Caki2 (cell line): ENCODE measurements at regions not wholly inside any gene's neighbourhood (a gene's known extent, or its start where the extent isn't known, plus 50 kb on each side); places are given as distances from the start of the nearest gene placed in this dataset.
"Not testable (repeated sequence)": the region's sequence is repeated elsewhere in the genome, so short reads cannot be mapped to it uniquely, and the experiment has no call there.

Experiments
- DNase-seq: peaks from one replicate; pipeline ENCODE4 v3.0.0-alpha.2; 2015; ENCODE audit warnings: low read depth
- in situ Hi-C: cut with HindIII; loops from 2 replicates; pipeline ENCODE4 v1.10.0; 2016; ENCODE audit warnings: low sequenced_read_pairs, low pct_unique_long_range_greater_than_20kb, mixed read lengths

DNA sequence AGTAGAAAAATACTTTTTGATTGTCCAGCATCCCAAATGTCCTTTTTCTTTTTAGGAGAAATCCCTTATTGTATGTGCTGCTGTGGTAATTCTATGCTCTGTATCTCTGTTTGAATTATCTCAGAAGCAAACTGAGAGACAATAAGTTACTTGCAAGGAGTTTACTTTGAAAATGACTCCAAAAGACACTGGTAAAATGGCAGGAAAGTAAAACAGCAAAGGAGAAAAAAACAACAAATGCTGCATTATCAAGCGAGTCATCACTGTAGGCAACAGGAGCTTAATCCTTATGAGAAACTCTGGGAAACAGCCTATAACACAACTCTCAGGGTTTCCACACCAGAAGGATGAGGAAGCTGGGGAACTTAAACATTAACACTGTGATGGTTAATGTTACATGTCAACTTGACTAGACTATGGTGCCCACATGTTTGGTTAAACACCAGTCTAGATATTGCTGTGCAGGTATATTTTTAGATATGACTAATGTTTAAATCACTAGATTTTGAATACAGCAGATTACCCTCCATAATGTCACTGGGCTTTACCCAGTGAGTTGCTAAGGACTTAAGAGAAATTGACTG, 92.6 kb upstream of the GAS1 start:
- in situ Hi-C loops, result no loop called here
- peak; percentile 10 for DNase-seq

DNA sequence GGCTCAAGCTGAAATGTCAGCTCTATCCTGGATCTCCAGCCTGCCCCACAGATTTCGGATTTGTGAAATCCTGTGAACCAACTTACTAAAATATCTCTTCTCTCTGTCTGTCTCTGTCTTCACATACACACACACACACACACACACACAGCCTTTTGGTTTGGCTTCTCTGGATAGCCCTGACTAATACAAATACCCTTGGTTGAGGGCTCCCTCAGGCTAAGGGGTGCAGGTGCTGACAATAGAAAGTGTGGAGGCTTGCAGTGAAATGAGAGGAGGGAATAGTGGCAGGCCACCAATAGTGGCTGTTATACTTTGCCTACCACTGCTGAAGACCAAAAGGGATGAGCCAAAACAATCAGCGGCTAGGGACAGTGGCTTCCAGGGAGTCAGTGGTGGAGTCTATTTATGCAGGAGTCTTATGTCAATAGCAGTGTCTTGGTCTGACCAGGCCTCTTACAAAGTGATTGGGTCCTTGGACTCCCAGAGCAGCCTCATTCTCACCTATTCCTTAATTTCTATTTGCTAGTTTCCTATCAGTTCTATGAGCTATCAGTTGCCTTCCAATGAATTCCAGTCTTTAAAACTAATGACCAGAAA, 93.2 kb upstream of the GAS1 start:
- in situ Hi-C loops, result no loop called here
- DNase-seq, result no peak

DNA sequence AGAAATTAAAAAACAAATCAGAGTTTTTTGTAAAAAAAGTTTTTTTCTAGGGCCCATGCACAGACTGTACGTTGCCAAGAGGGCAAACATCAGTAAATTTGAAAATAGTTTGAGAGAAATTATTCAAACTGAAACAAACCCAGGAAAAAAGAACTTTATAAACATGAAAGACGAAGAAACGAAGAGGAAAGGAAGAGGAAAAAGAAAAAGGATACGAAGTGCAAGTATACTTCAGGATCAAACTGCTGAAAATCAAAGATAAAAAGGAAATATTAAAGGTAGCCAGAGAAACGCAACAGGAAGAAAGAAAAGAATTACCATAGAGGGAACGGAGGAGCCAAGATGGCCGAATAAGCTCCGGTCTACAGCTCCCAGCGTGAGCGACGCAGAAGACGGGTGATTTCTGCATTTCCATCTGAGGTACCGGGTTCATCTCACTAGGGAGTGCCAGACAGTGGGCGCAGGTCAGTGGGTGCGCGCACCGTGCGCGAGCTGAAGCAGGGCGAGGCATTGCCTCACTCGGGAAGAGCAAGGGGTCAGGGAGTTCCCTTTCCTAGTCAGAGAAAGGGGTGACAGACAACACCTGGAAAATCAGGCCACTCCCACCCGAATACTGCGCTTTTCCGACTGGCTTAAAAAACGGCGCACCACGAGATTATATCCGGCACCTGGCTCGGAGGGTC, 94.4 kb upstream of the GAS1 start:
- in situ Hi-C loops, DNase-seq: not testable (repeated sequence)

DNA sequence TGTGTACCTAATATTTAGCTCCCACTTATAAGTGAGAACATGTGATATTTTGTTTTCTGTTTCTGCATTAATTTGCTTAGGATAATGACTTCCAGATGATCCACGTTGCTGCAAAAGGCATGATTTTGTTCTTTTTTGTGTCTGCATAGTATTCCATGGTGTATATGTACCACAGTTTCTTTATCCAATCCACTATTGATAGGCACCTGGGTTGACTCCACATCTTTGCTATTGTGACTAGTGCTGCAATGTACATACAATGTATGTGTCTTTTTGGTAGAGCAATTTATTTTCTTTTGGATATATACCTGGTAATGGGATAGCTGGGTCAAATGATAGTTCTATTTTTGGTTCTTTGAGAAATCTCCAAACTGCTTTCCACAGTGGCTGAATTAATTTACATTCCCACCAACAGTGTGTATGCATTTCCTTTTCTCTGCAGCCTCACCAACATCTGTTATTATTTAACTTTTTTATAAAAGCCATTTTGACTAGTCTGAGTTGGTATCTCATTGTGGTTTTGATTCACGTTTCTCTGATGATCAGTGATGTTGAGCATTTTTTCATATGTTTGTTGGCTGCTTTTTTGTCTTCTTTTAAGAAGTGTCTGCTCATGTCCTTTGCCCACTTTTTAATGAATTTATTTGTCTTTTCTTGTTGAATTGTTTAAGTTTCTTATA, 102.8 kb upstream of the GAS1 start:
- in situ Hi-C loops, DNase-seq: not testable (repeated sequence)

DNA sequence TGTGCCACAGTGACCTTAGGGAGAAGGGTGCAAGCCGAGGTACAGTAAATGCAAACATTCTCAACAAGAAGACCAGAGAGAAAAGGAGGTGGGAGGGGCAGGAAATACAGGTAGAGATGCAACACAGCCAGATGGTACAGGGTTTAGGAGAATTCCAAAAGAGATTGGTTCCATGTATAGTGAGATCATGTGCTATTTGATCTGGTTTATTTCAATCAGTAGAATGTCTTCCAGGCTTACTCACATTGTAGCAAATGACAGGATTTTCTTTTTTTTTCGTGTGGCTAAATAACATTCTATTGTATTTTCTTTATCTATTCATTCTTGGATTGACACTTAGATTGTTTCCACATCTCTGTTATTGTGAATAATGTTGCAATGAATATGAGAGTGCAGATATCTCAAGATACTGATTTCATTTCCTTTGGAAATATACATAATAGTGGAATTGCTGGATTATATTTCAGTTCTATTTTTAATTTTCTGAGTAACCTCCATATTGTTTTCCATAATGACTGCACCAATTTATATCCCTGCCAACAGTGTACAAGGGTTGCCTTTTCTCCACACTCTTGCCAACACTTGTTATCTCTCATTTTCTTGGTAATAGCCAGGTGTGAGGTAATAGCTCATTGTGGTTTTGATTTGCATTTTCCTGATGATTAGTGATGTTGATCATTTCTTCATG, 107.8 kb upstream of the GAS1 start:
- no peak for DNase-seq
- in situ Hi-C loops, result no loop called here

DNA sequence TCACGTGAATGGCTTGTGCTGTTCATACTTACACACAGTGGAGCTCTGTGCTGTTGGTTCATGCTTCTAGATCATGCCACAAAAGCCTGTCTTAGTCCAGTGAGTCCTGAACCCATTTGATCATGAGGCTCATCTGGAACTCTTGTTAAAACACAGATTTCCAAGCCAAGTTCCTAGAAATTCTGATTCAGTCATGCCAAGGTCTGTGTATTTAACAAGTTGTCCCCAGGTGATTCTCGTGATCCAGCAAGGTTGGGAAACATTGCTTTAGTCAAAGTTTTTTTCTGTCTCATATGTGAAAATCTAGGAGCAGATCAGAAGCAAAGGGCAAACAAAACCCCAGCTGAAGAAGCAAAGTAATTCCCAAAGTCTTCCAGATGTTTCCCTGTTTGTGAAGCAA, 112.5 kb upstream of the GAS1 start:
- no peak for DNase-seq
- in situ Hi-C loops, result no loop called here

DNA sequence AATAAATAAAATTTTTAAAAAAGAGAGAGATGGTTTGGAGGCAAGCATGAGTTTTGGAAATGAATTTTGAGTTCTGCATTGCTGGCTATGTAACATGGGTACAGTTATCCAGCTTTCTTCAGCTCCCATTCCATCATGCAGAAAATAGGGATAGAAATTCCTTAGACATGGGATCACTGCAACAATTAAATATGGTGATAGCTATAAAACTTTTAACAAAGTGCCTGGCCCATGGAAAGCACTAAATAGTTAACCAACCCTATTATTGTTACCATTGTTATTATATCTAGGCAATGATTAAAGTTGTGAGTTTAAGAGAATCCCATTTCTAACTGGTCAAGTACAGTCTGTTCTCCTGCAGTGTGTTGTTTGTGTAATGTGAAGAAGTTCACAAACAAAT, 115.4 kb upstream of the GAS1 start:
- DNase-seq, result no peak
- in situ Hi-C loops, result no loop called here

DNA sequence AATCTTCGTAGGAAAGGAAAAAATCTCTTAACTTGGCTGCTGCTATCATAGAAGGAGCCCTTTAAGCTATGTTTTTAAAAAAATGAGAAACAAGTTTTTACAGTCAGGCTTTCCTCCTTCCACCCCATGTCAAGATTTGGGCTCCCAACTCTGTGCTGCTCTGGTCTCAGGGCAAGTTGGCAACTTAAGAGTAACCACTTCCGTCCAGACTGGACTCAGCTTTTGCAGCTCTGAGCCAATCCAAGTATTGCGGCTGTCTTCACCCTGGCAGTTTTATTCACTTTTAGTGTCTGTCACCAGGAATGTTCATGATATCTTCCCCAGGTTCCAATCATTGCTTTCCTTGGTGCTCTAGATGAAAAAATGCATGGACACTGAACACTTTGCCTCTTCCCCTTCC, 115.9 kb upstream of the GAS1 start:
- DNase-seq, result no peak
- in situ Hi-C loops, result no loop called here

DNA sequence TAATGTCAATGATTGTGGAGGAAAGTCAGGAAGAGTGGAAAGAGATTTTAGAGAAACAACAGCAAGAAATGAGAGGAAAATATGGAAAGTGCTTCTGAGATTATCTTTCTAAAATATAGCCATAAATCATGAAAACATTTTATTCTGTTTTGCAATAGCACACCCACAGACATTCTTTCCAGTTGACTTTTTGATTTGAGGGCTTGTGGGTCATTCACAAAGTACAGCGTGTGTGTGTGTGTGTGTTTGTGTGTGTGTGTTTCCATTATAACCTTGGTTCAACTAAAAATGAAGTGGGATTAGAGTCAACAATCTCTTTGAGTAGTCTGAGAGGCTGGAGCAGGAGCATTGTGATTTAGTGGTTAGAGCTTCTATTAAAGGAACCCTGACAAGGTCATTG, 116.6 kb upstream of the GAS1 start:
- in situ Hi-C loops, result no loop called here
- DNase-seq, result no peak

DNA sequence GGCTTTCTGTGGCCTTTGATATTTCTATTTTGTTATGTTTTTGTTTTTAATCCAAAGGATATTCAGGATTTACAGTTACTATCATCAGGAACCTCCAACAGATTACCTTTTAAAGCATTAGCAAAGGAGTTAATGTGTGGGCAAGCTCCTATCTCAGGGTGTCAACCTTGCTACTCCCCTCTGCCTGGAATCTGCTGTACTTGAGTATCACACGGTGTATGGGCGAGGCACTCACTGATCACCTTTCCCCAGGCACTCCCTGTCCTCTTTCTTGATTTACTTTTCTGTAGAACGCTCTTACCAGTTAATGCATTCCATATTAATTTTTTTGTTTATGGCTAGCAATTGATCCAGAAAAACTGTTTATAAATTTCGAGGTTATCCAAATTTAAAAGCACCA, 117.0 kb upstream of the GAS1 start:
- in situ Hi-C loops, result no loop called here
- DNase-seq, result no peak

DNA sequence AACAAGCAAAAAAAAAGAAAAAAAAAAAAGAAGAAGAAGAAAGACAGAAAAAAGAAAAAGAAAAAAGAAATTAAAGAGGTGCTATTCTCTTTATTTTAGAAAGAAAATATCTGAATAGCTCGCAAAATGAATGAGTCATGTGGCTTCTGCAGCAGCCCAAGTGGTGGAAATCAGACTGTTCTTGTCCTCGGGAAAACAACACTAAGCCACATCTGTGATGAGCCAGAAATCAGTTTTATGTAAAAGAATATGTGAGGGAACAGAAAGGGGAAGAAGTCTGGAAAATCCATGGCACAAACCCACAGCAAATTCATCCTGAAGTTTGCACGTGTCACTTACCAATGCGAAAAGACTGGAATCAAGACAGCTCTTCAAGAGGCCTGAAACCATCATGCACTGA, 118.7 kb upstream of the GAS1 start:
- in situ Hi-C loops, result no loop called here
- DNase-seq, result no peak

DNA sequence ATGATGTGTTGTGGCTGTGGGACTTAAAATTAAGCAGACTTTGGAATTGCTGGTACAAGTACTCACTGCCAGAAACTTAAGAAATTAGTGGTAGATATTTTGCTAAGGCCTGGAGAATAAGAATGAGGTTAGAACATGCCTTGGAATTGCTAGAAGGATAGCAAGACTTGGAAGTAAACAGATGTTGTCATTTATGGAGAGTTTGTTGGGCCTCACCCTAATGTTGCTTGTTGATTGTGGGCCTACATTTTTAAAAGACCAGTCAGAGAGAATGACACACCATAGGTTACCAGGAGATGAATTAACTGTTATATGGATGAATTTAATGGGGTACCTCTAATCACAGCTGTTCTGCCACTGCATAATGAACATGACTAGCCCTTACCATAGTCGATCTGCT, 120.1 kb upstream of the GAS1 start:
- no peak for DNase-seq
- in situ Hi-C loops, result no loop called here

DNA sequence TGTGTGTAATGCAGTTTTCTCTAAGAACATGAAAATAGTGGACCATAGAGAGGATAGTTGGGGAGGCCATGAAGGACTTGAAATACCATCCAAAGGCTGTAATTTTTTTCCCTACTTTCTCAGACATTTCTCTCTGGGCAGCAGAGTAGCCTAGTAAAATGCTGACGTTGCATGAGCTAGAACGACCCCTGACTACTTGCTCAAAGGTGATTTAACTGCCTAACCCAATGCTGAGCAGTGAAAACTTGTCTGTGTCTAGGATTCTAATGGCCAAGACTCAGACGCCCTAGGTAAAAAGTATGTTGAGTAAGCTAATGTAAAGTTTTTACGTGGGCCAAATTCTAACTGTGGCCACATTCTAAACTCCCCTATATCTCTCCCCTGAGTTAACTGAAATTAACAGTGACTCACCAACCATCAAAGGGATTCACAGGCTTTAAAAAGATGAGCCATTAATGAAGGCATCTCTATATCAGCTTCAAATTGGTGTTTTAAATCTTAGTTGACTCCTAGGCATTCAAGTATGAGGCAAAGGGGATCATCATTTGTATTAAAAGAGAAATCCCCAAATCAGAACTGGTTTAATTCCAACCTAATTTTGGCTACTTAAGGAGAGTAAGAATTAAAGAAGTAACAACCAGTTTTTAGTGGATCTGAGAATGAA, 121.0 kb upstream of the GAS1 start:
- in situ Hi-C loops, result no loop called here
- DNase-seq, result no peak

DNA sequence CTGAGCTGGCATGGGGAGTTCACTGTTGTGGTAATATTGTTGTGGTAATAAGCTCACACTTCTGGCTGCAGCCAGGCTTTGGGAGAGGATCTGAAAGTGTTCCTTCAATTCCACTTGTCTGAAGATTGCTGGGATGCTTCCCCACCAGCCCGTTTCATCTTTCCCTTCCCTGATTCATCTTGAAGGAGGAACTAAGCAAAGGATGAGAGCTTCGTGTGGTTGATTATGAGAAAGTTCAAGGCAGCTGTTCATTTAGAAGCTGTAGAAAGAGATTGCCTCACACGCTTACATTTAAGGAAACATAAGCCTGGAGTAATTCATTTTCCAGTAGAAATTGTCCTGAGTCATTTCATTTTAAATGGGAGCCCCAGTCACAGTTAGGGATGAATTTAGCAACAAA, 122.4 kb upstream of the GAS1 start:
- in situ Hi-C loops, result no loop called here
- DNase-seq, result no peak

DNA sequence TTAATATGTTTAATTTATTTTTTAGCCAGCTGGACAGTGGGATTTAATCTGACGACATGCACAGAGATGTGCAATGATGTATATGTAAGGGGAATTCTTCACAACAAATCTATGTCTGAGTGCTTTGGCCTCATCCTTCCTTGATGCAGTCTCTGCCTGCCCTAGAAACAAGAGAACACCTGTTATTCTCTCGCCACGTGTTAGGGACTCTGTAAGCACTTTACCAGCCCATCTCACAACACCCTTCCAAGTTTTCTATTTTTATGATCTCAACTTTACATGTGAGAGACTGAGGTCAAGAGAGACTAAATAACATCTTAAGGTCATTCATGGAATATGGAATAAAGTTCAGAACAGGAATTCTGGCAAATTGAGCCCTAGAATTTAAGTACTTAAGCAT, 123.0 kb upstream of the GAS1 start:
- no peak for DNase-seq
- in situ Hi-C loops, result no loop called here

DNA sequence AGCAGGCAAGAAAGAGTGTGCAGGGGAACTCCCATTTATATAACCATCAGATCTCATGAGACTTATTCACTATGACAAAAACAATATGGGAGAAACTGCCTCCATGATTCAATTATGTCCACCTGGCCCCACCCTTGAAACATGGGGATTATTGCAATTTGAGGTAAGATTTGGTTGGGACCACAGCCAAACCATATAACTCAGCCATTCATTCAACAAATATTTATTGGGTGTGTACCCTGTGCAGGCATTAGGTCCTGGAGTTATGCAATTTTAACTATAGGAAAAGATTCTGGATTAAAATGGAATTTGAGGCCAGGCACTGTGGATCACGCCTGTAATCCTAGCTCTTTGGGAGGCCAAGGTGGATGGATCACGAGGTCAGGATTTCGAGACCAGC, 124.2 kb upstream of the GAS1 start:
- in situ Hi-C loops, result no loop called here
- no peak for DNase-seq

DNA sequence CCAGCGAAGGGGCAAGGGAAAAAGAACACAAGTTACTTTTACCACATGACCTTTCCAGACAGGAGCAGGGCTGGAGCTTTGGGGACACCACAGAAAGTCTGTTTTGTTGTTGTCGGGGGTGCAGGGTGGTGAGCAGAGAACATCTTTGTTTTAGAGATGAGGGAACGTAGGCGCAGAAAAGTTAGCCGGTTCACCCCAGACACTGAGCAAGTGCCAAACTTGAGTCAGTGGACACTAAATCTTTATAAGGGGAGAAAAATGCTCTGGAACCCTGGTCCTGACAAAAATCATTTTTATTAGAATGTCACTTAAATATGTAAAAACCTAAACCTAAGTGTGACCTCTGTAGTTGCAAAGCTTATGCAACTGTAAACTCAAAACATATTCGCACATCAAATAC, 126.4 kb upstream of the GAS1 start:
- DNase-seq, result no peak
- in situ Hi-C loops, result no loop called here

DNA sequence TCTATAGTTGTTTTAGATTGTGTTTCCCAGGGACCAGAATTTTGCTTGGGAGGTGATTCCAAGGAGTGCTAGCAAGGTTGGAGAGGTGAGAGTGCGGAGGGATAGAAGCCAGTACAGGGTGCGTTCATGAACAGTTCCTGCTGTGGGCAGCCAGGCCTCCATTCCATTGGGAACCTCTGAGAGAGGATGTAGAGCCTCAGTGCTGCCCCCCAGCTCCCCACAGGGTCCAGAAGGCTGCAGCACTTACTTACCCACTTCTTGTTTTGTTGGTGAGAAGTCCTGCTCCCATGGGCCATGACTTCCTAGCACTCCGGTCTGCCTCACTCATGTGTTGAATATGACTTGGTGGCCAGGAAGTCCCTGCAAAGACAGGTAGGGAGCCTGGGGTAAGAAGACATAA, 128.2 kb upstream of the GAS1 start:
- in situ Hi-C loops, result no loop called here
- DNase-seq, result no peak

DNA sequence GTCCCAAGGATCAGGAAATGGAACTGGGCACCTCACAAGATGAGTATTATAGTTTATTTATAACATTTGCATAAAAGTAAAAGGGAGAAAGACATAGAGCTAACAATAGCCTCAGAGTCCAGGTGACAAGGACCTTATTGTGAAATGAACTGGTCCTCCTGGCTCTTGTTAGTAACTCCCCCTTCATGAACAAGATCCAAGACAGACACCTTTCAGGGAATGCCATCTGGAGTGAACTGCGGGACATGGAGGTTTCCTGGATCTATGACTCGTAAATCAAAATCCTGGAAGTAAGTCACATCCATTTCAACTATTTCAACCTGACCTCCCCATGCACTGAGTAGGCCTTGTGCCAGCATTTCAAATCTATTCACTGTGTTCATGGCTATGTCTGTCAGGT, 129.5 kb upstream of the GAS1 start:
- in situ Hi-C loops, result no loop called here
- no peak for DNase-seq
